ENCODE measurements at regions not wholly inside any gene's neighbourhood (a gene's known extent, or its start where the extent isn't known, plus 50 kb on each side); places are given as distances from the start of the nearest gene placed in this dataset.
"Not testable (repeated sequence)": the region's sequence is repeated elsewhere in the genome, so short reads cannot be mapped to it uniquely, and the experiment has no call there.

GRCh38 chr2:118372886-118373830, 284.9 kb downstream of the INSIG2 start:
- DNase-seq = no peak

GRCh38 chr2:118371515-118371914, 283.2 kb downstream of the INSIG2 start:
- peak; percentile 7 to 36 for DNase-seq

- DNase-seq = not testable (repeated sequence)
Observed at GRCh38 chr2:118369521-118369920, 281.2 kb downstream of the INSIG2 start.

GRCh38 chr2:118363604-118364003, 275.3 kb downstream of the INSIG2 start:
- DNase-seq = no peak

GRCh38 chr2:118356051-118356450, 267.8 kb downstream of the INSIG2 start:
- no peak for DNase-seq

GRCh38 chr2:118351796-118352195, 263.5 kb downstream of the INSIG2 start:
- no peak for DNase-seq

- no peak for DNase-seq
Observed at GRCh38 chr2:118350621-118351020, 262.4 kb downstream of the INSIG2 start.

- no peak for DNase-seq
Observed at GRCh38 chr2:118349365-118349764, 261.1 kb downstream of the INSIG2 start.

GRCh38 chr2:118348380-118349034, 260.2 kb downstream of the INSIG2 start:
- DNase-seq = no peak

GRCh38 chr2:118345465-118345864, 257.2 kb downstream of the INSIG2 start:
- DNase-seq = no peak

GRCh38 chr2:118340103-118340502, 251.8 kb downstream of the INSIG2 start:
- DNase-seq = no peak

- DNase-seq = no peak
Observed at GRCh38 chr2:118339386-118339785, 251.1 kb downstream of the INSIG2 start.

- peak; percentile 71 to 88 for DNase-seq
Observed at GRCh38 chr2:118333664-118334063, 245.4 kb downstream of the INSIG2 start.

- DNase-seq = no peak
Observed at GRCh38 chr2:118325321-118325955, 237.2 kb downstream of the INSIG2 start.

- no peak for DNase-seq
Observed at GRCh38 chr2:118322406-118322805, 234.1 kb downstream of the INSIG2 start.

- DNase-seq = no peak
Observed at GRCh38 chr2:118321432-118322105, 233.3 kb downstream of the INSIG2 start.

- no peak for DNase-seq
Observed at GRCh38 chr2:118320658-118321057, 232.4 kb downstream of the INSIG2 start.

- no peak for DNase-seq
Observed at GRCh38 chr2:118320196-118320595, 231.9 kb downstream of the INSIG2 start.

- DNase-seq = no peak
Observed at GRCh38 chr2:118319271-118319684, 231.0 kb downstream of the INSIG2 start.

GRCh38 chr2:118315606-118316005, 227.3 kb downstream of the INSIG2 start:
- no peak for DNase-seq

GRCh38 chr2:118312969-118313756, 224.9 kb downstream of the INSIG2 start:
- DNase-seq = no peak

All from NCI-H446 (cell line).